H1 (cell line): ENCODE measurements at regions not wholly inside any gene's neighbourhood (a gene's known extent, or its start where the extent isn't known, plus 50 kb on each side); places are given as distances from the start of the nearest gene placed in this dataset. TPM values are rescaled to one million over a fixed set of nuclear protein-coding genes. Genes with fewer than 3 reads are reported as not detected.
"Not testable (repeated sequence)": the region's sequence is repeated elsewhere in the genome, so short reads cannot be mapped to it uniquely, and the experiment has no call there.

Source experiments
- CTCF ChIA-PET: fragments of 300-600 bp; sonication (Branson Sonifier 250); formaldehyde crosslinking; loops from one replicate; lab custom pipeline; 2021; ENCODE audit not compliant: partially characterized antibody; lab: Charles Lee
- POLR2A ChIA-PET: fragments of 300-600 bp; sonication (Branson Sonifier 250); formaldehyde crosslinking; loops from one replicate; lab custom pipeline; 2021; ENCODE audit warnings: inconsistent platforms; ENCODE audit not compliant: partially characterized antibody; lab: Charles Lee
- DNase-seq, 2 experiments: peaks; one replicate each; pipeline versions ENCODE4 v3.0.0 to v3.0.0-alpha.2; 2010 to 2022; ENCODE audit warnings: low spot score in 2 of 2, low read depth in 1 of 2, mixed read lengths in 1 of 2
- FAIRE-seq: peaks from 2 replicates; lab custom pipeline; 2011; peaks lifted over from hg19 to GRCh38; lab: Jason Lieb, UNC
- H2AFZ ChIP-seq: 2 replicates; pipeline ENCODE4 v1.8.1; 2012; ENCODE audit warnings: low read length, inconsistent platforms
- H2AK5ac ChIP-seq: 2 replicates; pipeline ENCODE4 v1.6.1; 2013; ENCODE audit warnings: low read depth, low read length
- H2BK120ac ChIP-seq: replicated peaks from 2 replicates; pipeline ENCODE3; 2013; ENCODE audit warnings: low read depth, low read length, inconsistent platforms
- H2BK12ac ChIP-seq: 2 replicates; pipeline ENCODE4 v1.6.1; 2013; ENCODE audit warnings: low read depth, low read length
- H2BK15ac ChIP-seq: 2 replicates; pipeline ENCODE4 v1.6.1; 2013; ENCODE audit warnings: low read length
- H2BK20ac ChIP-seq: 2 replicates; pipeline ENCODE4 v1.6.1; 2013; ENCODE audit warnings: low read length
- H2BK5ac ChIP-seq: 2 replicates; pipeline ENCODE4 v1.6.1; 2013; ENCODE audit warnings: low read depth, low read length
- H3K14ac ChIP-seq: 2 replicates; pipeline ENCODE4 v1.6.1; 2013; ENCODE audit warnings: inconsistent platforms; ENCODE audit not compliant: insufficient read length
- H3K18ac ChIP-seq: 2 replicates; pipeline ENCODE4 v1.6.1; 2013; ENCODE audit warnings: low read length; ENCODE audit errors: extremely low read depth
- H3K23ac ChIP-seq: 2 replicates; pipeline ENCODE4 v1.6.1; 2013; ENCODE audit warnings: inconsistent platforms; ENCODE audit not compliant: insufficient read length
- H3K23me2 ChIP-seq: 2 replicates; pipeline ENCODE4 v1.6.1; 2013; ENCODE audit warnings: low read depth, low read length
- H3K27ac ChIP-seq: 2 replicates; pipeline ENCODE4 v1.6.1; 2011; ENCODE audit warnings: low read depth, low read length, inconsistent platforms
- H3K27me3 ChIP-seq, 4 experiments: replicated peaks in 1 of 4; 1 replicate in 1 of 4; 2 replicates in 3 of 4; pipeline versions ENCODE4 v1.6.1 to v1.8.1; 2011 to 2013; ENCODE audit warnings: low read length in 3 of 4, mild to moderate bottlenecking in 3 of 4, inconsistent platforms in 2 of 4, mixed read lengths in 2 of 4, moderate library complexity in 1 of 4; ENCODE audit not compliant: control insufficient read depth in 3 of 4, insufficient read depth in 3 of 4; ENCODE audit errors: extremely low read depth in 1 of 4
- H3K36me3 ChIP-seq, 4 experiments: 2 replicates each; pipeline versions ENCODE4 v1.6.1 to v1.8.1; 2011 to 2013; ENCODE audit warnings: mild to moderate bottlenecking in 4 of 4, low read length in 3 of 4, moderate library complexity in 2 of 4, control low read depth in 1 of 4, inconsistent platforms in 1 of 4; ENCODE audit not compliant: insufficient read depth in 4 of 4, control insufficient read depth in 2 of 4
- H3K4ac ChIP-seq: replicated peaks from 2 replicates; pipeline ENCODE3; 2013; ENCODE audit warnings: low read length, low read depth, mixed read lengths, inconsistent platforms; ENCODE audit not compliant: insufficient read length
- H3K4me1 ChIP-seq, 4 experiments: replicated peaks in 1 of 4; 1 replicate in 1 of 4; 2 replicates in 3 of 4; pipeline versions ENCODE4 v1.6.1 to v1.8.1; 2011 to 2013; ENCODE audit warnings: low read length in 3 of 4, inconsistent platforms in 2 of 4, mixed read lengths in 1 of 4; ENCODE audit not compliant: insufficient read depth in 4 of 4, control insufficient read depth in 3 of 4
- H3K4me2 ChIP-seq, 2 experiments: 2 replicates each; pipeline versions ENCODE4 v1.6.1 to v1.8.1; 2011 to 2013; ENCODE audit warnings: low read depth in 2 of 2, low read length in 2 of 2, control low read depth in 1 of 2, inconsistent platforms in 1 of 2, mild to moderate bottlenecking in 1 of 2; ENCODE audit not compliant: insufficient read depth in 1 of 2
- H3K4me3 ChIP-seq, 4 experiments: fragments of 200-600, 300-600 bp in 1 of 4; sonication (generic), shearing (Covaris generic), sonication (Bioruptor Twin) in 1 of 4; 2 replicates each; pipeline versions ENCODE4 v1.5.1 to v1.8.1; 2011 to 2016; ENCODE audit warnings: low read length in 4 of 4, low read depth in 3 of 4, control low read depth in 2 of 4, inconsistent platforms in 2 of 4, mild to moderate bottlenecking in 2 of 4, mixed read lengths in 1 of 4, moderate library complexity in 1 of 4; ENCODE audit not compliant: insufficient read depth in 2 of 4; ENCODE audit errors: extremely low read depth in 1 of 4
- H3K56ac ChIP-seq: replicated peaks from 2 replicates; pipeline ENCODE3; 2013; ENCODE audit warnings: low read depth, mild to moderate bottlenecking, mixed read lengths, low read length, inconsistent platforms; ENCODE audit not compliant: insufficient read length
- H3K79me1 ChIP-seq: 2 replicates; pipeline ENCODE4 v1.6.1; 2013; ENCODE audit warnings: low read depth, low read length, control low read depth
- H3K79me2 ChIP-seq, 2 experiments: 2 replicates each; pipeline versions ENCODE4 v1.6.1 to v1.8.1; 2012 to 2013; ENCODE audit warnings: low read length in 2 of 2, mild to moderate bottlenecking in 2 of 2, inconsistent platforms in 1 of 2; ENCODE audit not compliant: insufficient read depth in 2 of 2, control insufficient read depth in 1 of 2
- H3K9ac ChIP-seq, 4 experiments: replicated peaks in 1 of 4; 1 replicate in 1 of 4; 2 replicates in 3 of 4; pipeline versions ENCODE4 v1.6.1 to v1.8.1; 2011 to 2013; ENCODE audit warnings: low read depth in 3 of 4, low read length in 3 of 4, control low read depth in 2 of 4, mild to moderate bottlenecking in 2 of 4, moderate library complexity in 2 of 4, inconsistent platforms in 1 of 4; ENCODE audit errors: extremely low read depth in 1 of 4
- H3K9me3 ChIP-seq, 2 experiments: 2 replicates each; pipeline versions ENCODE4 v1.6.1 to v1.8.1; 2012 to 2013; ENCODE audit warnings: mild to moderate bottlenecking in 2 of 2, moderate library complexity in 2 of 2, control low read depth in 1 of 2, inconsistent platforms in 1 of 2, low read depth in 1 of 2, low read length in 1 of 2, mixed read lengths in 1 of 2; ENCODE audit not compliant: insufficient read depth in 2 of 2
- H4K20me1 ChIP-seq, 2 experiments: replicated peaks in 1 of 2; 2 replicates each; pipeline versions ENCODE3 to v1.8.1; 2011 to 2013; ENCODE audit warnings: inconsistent platforms in 2 of 2, low read length in 2 of 2, mild to moderate bottlenecking in 1 of 2; ENCODE audit not compliant: insufficient read depth in 2 of 2, control insufficient read depth in 1 of 2
- H4K5ac ChIP-seq: 2 replicates; pipeline ENCODE4 v1.6.1; 2013; ENCODE audit warnings: low read length, low read depth, mixed read lengths, inconsistent platforms; ENCODE audit not compliant: insufficient read length
- H4K8ac ChIP-seq: 2 replicates; pipeline ENCODE4 v1.8.0; 2013; ENCODE audit warnings: mild to moderate bottlenecking, moderate library complexity, low read length, inconsistent platforms; ENCODE audit not compliant: insufficient read depth; ENCODE audit errors: extremely low read depth
- H4K91ac ChIP-seq: replicated peaks from 2 replicates; pipeline ENCODE3; 2013; ENCODE audit warnings: low read length, mixed read lengths, inconsistent platforms; ENCODE audit not compliant: insufficient read length
- WGBS, 2 experiments: shearing (Covaris generic) in 1 of 2; methylation state at CpG; one replicate each; pipeline versions ENCODE4 v1.1.6 to v1.1.7; 2013 to 2015; ENCODE audit warnings: low lambda C conversion rate in 2 of 2, mixed read lengths in 2 of 2, inconsistent platforms in 1 of 2, low coverage in 1 of 2, missing lambda C conversion rate in 1 of 2; ENCODE audit not compliant: insufficient replicate concordance in 2 of 2, insufficient coverage in 1 of 2, insufficient read length in 1 of 2; ENCODE audit errors: extremely low coverage in 1 of 2, missing lambda C conversion rate in 1 of 2; 5-methylcytosine and 5-hydroxymethylcytosine counted together
- small RNA-seq: library from polyadenylated mRNA; stranded (forward); fragments of <200 nt; extraction: miRNeasy Mini kit (QIAGEN cat#:217004); gene quantifications from one replicate; pipeline ENCODE3, GENCODE V24; 2013; ENCODE audit not compliant: insufficient read depth

DNA sequence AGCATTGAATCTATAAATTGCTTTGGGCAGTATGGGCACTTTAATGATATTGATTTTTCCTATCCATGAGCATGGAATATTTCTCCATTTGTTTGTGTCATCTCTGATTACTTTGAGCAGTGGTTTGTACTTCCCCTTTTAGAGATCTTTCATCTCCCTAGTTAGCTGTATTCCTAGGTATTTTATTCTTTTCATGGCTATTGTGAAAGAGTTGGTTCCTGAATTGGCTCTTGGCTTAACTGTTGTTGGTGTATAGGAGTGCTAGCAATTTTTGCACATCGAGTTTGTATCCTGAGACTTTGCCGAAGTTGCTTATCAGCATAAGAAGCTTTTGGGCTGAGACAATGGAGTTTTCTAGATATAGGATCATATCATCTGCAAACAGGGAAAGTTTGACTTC is 50.2 kb upstream of the NEIL3 start:
- DNase-seq, H3K4me3 ChIP-seq, H2AK5ac ChIP-seq, H3K27ac ChIP-seq, H3K27me3 ChIP-seq, H2BK12ac ChIP-seq, H3K18ac ChIP-seq, POLR2A ChIA-PET, H4K8ac ChIP-seq, H3K36me3 ChIP-seq, H3K56ac ChIP-seq, H3K79me2 ChIP-seq, H3K4ac ChIP-seq, H4K5ac ChIP-seq, H3K9me3 ChIP-seq, H3K4me2 ChIP-seq, H4K20me1 ChIP-seq, H2BK20ac ChIP-seq, H3K14ac ChIP-seq, FAIRE-seq, H3K23ac ChIP-seq, H3K4me1 ChIP-seq, H4K91ac ChIP-seq, H2AFZ ChIP-seq, H2BK5ac ChIP-seq, H3K23me2 ChIP-seq, H3K9ac ChIP-seq, H3K79me1 ChIP-seq, H2BK120ac ChIP-seq, H2BK15ac ChIP-seq: not testable (repeated sequence)
- WGBS, 2 experiments, result 79% methylated on average over 2 of the region's 2 CpGs; no CpG with 5 or more reads in 1 of the 2 experiments
- CTCF ChIA-PET, result interaction anchor here (0.7 to 1.9 kb wide), 3 partner anchors 9 to 661 kb away, joined by 3 to 10 read pairs (median 4); no protein-coding TSS in a partner anchor

Small RNA genes lying in the stretch of these regions (small RNA-seq; reads per million reads assigned to genes)
- gene RN7SKP136, result not detected
